ENCODE measurements at regions not wholly inside any gene's neighbourhood (a gene's known extent, or its start where the extent isn't known, plus 50 kb on each side); places are given as distances from the start of the nearest gene placed in this dataset.
"Not testable (repeated sequence)": the region's sequence is repeated elsewhere in the genome, so short reads cannot be mapped to it uniquely, and the experiment has no call there.

GRCh38 chr3:118526758-118527513 is 507.7 kb downstream of the IGSF11 start:
- DNase-seq (ENCODE audit: low spot score) = no peak

- DNase-seq (ENCODE audit: low spot score) = no peak
These were observed 507.1 kb downstream of the IGSF11 start for GRCh38 chr3:118527514-118528044.

DNA sequence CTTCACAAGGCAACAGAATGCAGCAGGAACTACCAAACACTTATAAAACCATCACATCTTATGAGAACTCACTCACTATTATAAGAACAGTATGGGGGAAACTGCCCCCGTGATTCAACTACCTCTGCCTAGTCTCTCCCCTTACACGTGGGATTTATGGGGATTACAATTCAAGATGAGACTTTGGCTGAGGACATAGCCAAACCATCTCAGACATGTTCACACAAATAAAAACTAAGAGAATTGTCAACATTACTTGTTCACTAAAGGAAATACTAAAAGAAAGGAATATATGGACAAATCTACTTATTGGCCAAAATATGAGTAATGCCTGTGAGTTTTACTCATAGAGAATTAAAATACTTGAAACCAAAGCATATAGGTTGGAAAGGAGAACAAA is 505.1 kb downstream of the IGSF11 start:
- no peak for DNase-seq (ENCODE audit: low spot score)

GRCh38 chr3:118530350-118530922 is 504.2 kb downstream of the IGSF11 start:
- no peak for DNase-seq (ENCODE audit: low spot score)

DNA sequence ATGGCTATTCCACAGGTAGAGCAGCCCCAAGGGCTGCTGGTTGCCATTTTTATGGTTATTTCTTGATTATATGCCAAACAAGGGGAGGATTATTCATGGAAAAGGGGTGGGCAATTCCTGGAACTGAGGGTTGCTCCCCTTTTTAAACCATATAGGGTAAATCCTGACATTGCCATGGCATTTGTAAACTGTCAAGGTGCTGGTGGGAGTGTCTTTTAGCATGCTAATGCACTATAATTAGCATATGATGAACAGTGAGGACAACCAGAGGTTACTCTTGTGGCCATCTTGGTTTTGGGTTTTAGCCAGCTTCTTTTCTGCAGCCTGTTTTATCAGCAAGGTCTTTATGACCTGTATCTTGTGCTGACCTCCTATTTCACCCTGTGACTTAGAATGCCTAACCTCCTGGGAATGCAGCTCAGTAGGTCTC is 503.7 kb downstream of the IGSF11 start:
- not testable (repeated sequence) for DNase-seq (ENCODE audit: low spot score)

DNA sequence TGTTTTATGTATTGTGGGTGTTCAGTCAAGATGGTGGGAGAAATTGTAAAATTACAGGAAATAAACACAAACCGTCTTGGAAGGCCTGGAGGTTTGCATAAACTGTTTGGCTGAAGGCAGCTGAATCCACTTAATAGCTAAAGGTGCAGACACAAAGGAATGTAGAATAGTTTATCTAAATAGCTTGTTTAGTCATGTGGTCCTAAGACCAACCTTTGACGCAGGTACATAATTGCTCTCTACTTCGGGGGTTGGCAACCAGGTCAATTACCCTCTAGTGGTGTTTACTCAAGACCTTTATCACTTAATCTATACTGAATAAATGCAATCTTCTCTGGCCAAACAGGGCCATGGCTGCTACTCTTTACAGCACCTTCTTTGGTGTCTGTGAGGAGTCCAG is 502.8 kb downstream of the IGSF11 start:
- DNase-seq (ENCODE audit: low spot score) = no peak

- no peak for DNase-seq (ENCODE audit: low spot score)
These were observed 501.0 kb downstream of the IGSF11 start for GRCh38 chr3:118533676-118534075.

DNA sequence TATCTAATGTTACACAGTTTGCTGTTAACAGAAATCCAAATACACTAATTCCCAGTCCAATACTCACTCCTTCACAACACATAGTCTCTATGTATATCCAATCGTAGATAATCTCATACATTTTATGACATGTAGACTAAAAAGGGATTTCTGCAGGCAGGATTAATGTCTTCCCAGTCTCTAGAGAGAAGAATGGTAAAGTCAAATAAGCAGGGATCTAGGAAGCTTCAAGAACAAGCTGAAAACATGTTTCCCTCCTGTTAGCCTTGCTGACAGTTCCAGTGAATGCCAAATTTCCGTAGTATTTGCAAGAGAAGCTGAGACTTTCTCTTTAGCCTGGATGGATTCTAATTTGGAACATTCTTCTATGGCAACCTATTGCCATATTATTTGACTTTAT is 500.1 kb downstream of the IGSF11 start:
- DNase-seq (ENCODE audit: low spot score) = no peak

DNA sequence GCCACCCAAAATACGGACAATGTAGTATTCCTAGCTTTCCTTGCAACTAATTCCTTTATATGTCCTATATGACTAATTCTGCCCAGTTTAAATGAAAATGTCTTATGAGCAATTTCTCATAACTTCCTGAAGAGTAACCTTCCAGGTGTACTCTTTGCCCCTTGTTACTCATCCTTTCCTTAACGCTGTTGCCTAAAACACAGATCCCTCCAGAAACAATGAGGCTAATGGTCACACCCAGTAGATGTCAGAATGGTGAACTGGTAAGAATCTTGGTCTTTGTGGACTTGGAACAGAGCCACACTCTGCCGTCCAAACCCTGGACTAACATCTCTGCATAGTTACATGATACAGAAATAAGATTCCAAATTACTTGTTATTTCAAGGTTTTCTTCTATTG is 497.9 kb downstream of the IGSF11 start:
- DNase-seq (ENCODE audit: low spot score) = no peak

GRCh38 chr3:118537454-118537853 is 497.2 kb downstream of the IGSF11 start:
- no peak for DNase-seq (ENCODE audit: low spot score)

DNA sequence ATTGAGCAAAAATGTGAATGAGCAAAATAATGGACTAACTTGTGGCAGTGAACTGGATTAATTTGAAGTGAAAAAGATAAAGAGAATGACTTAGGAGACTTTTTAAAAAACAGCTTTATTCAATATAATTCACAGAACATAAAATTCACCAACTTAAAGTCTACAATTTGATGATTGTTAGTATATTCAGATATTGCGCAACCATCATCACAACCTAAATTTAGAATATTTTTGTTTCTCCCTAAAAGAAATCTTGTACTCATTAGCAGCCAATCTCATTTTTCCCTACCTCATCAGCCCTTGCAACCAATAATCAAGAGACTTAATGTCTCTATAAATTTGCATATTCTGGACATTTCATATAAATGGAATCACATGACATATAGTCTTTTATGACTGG is 496.5 kb downstream of the IGSF11 start:
- DNase-seq (ENCODE audit: low spot score) = no peak

DNA sequence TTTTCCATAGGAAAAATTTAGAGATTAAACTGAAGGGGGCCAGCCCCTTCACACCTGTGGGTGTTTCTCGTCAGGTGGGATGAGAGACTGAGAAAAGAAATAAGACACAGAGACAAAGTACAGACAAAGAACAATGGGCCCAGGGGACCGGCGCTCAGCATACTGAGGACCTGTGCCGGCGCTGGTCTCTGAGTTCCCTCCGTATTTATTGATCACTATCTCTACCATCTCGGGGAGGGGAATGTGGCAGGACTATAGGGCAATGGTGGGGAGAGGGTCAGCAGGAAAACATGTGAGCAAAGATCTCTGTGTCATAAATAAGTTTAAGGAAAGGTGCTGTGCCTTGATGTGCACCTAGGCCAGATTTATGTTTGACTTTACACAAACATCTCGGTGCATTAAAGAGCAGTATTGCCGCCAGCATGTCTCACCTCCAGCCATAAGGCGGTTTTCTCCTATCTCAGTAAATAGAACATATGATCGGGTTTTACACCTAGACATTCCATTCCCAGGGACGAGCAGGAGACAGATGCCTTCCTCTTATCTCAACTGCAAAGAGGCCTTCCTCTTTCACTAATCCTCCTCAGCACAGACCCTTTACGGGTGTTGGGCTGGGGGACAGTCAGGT is 494.7 kb downstream of the IGSF11 start:
- DNase-seq (ENCODE audit: low spot score) = not testable (repeated sequence)

GRCh38 chr3:118540448-118540821 is 494.2 kb downstream of the IGSF11 start:
- DNase-seq (ENCODE audit: low spot score) = not testable (repeated sequence)

DNA sequence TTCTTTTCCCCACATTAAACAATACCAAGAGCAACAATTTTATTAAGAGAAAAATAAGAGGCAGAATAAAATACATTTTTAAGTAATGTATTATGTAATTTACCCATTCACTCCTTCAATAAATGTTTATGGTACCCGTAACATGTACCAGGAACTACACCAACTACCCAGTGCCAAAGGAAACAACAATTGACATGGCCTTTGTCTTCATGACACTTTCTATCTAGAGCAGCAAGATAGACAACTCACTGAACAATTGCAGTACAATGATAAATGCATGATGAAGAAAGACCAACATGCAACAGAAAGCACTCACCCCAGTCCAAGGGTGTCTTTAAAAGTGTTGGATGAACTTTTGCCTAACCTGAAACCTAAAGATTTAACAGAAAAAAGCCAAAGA is 493.8 kb downstream of the IGSF11 start:
- no peak for DNase-seq (ENCODE audit: low spot score)

DNA sequence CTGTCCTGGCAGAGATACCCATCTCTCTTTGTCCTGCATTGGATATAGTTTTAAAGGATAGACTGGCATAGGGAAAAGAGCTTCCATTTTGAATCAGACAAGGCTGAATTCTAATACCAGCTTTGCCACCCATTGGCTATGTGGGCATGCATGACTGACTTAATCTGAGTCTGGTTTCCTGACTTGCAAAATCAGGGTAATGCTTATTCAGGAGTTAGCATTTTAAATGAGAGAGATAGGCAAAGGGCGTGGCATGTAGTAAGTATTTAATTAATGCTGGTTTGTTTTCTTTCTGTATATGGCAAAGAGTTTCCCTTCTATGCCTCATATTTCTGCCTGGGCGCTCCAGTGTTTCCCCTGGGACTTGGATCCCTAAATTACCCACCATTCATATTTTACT is 492.9 kb downstream of the IGSF11 start:
- DNase-seq (ENCODE audit: low spot score) = no peak

DNA sequence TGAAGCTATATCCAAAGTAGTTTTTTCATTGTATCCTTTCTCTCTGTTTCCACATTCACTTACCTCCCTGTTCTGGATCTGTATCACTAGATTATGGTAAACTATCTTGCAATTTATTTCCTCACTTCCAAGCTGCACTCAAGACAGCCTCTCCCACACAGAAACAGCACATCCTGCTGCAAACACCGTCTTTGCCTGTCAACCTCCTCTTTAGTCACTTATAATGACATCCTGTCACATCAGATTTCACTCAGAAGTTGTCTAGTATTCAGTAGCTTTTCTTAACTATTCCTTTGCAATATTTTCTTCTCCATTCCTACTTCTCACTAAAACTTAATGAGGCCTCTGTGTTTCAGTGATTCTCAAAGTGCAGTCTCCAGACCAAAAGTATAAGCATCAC is 490.8 kb downstream of the IGSF11 start:
- DNase-seq (ENCODE audit: low spot score) = no peak

DNA sequence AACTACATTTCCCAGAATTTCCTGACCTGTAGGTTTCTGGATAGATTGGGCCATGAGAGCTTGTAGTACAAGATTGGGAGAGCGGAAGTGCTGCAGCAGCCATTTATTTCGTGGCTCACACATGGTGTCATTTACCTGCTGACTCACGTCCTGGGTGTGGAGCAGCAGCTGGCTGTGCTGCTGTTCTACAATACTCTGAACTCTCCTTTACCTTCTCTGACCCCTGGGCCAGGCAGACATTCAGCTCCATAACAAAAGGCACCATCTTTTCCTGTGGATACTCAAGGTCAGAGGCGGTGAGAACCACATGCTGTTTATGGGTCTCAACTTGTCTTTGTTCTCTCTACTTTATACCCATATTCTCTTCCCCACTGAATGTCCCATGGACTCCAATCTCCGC is 490.2 kb downstream of the IGSF11 start:
- no peak for DNase-seq (ENCODE audit: low spot score)

GRCh38 chr3:118548434-118548833 is 486.2 kb downstream of the IGSF11 start:
- no peak for DNase-seq (ENCODE audit: low spot score)

DNA sequence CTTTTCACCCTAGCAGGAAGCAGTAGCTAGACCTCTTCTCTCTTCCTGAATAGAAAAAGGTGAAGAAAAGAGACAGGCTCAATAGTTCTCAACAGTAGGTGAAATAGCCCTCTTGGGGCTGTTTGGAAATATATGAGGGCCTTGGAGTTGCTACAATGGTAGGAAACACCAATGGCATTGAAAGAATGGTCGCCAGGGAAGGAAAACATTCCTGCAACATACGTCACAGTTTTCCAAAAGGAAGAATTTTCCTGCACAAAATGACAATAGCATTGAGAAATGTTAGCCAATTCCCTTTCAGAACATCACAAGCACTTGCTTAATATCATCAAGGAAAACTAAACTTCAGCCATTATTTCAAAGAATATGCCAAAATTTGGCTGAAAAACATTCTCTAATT is 484.5 kb downstream of the IGSF11 start:
- no peak for DNase-seq (ENCODE audit: low spot score)

- DNase-seq (ENCODE audit: low spot score) = no peak
These were observed 484.1 kb downstream of the IGSF11 start for GRCh38 chr3:118550556-118550955.

- no peak for DNase-seq (ENCODE audit: low spot score)
These were observed 480.4 kb downstream of the IGSF11 start for GRCh38 chr3:118554148-118554838.

GRCh38 chr3:118556983-118557382 is 477.7 kb downstream of the IGSF11 start:
- no peak for DNase-seq (ENCODE audit: low spot score)

DNA sequence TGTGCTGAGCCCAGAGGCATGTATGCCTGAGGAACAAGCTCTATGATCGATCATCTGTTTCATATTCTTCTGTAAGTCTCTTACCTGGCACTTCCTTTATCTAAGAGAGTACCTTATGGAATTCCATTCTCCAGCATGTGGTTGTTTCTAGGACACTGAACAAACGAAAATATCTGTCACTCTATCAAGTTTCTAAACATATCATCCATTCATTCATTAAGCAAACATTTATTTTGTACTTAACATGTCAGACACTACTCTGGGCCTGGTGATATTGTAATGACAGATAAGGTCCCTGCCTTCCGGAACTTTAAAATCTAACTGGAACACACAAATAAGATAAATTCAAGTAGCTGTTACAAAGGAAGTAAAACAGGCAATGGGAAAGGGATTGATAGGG is 477.1 kb downstream of the IGSF11 start:
- no peak for DNase-seq (ENCODE audit: low spot score)
